SKM-1 (cell line): ENCODE measurements at regions not wholly inside any gene's neighbourhood (a gene's known extent, or its start where the extent isn't known, plus 50 kb on each side); places are given as distances from the start of the nearest gene placed in this dataset.

ENCODE experiments used
- DNase-seq: peaks from one replicate; lab custom pipeline; 2025; ENCODE audit not compliant: unreplicated experiment; lab: John Stamatoyannopoulos, UW

GRCh38 chr15:27702581-27702980 is 396.5 kb downstream of the OCA2 start:
- no peak for DNase-seq

GRCh38 chr15:27701956-27702355 is 397.2 kb downstream of the OCA2 start:
- no peak for DNase-seq

DNA sequence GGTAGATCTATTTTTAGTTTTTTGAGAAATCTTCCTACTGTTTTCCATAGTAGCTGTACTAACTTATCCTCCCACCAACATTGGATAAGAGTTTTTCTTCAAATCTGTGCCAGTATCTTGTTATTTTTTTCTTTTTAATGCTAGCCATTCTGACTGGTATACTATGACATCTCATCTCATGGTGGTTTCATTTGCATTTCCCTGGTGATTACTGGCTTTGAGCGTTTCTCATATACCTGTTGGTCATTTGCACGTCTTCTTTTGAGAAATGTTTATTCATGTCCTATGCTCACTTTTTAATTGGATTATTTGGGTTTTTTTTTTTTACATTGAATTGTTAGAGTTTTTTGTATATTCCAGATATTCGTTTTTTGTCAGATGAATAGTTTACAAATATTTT is 398.1 kb downstream of the OCA2 start:
- DNase-seq: no peak

GRCh38 chr15:27699699-27700098 is 399.4 kb downstream of the OCA2 start:
- no peak for DNase-seq

DNA sequence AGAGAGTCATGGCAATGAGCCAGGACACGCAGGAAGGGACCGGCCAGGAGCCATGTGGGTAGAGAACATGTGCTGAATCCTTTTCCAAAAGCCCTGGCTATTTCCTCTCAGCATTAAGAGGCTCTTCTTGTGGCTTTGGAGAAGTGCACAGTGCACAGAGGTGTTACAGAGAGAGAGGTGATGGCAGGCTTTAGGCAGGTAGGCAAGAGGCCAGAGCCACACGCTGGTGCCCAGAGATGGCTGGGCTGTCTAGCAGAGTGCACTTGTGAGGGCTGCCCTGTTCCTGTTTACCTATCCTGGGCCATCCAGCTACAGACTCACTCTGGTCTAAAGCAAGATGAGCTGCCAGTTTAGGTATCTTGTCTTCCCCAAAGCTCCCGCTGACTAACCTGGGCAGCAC is 402.6 kb downstream of the OCA2 start:
- DNase-seq: no peak

GRCh38 chr15:27695726-27696125 is 403.4 kb downstream of the OCA2 start:
- no peak for DNase-seq

GRCh38 chr15:27694506-27695087 is 404.5 kb downstream of the OCA2 start:
- no peak for DNase-seq

- no peak for DNase-seq
Observed at GRCh38 chr15:27693280-27693679, 405.8 kb downstream of the OCA2 start.

DNA sequence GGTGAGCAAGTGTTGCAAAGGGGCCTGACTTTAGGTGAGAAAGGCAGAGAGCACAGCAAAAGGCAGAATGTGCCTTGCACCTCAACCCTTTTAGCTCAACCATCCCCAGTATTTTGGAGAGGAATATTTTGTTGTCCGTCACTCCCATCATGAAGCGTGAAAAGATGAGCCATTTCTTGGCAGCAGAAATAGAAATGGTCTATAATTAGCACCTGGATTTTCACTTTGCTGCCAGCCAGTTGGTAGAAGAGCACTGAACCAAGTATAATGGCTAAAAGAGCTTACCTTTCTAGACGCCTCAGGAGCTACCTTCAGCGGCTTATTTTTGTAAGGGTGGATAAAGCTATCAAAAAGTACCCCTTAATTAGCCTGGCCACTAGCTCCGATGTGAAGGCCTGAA is 406.7 kb downstream of the OCA2 start:
- DNase-seq: no peak

DNA sequence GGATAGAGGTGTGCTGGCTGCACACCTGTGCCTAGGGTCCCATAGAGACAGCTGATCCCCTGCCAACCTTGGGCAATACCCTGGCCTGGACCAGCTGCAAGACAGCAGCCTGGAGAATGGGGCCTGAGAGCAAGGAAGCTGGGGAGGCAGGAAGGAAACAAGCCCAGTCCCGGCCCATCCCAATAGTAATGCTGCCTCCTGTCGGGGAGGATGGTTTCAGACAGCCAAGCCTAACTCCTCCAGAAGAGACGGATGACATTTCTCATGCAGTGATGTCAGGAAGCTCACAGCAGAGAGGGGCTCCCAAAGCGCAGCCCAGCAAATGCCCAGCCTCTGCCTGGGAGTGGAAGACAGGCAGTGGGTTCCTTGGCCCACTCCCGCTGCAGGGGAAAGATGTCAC is 408.8 kb downstream of the OCA2 start:
- no peak for DNase-seq

DNA sequence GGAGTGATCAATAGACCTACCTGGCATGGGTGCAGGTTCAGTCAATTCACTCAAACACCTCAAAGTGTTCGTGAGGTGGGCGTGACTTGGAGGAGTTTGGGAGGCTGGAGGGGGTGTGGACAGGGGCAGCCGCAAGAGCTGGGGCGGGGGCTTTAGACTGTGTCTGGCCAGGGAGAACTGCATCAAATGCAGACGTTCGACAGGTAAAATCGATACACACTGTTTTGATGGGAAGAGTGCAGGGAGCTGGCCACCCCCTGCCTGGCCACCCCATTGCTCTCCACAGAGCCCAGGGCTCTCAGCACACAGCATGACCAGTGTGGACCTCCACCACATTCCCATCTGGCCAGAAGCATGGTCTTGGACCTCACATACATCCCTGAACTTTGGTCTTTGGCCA is 412.1 kb downstream of the OCA2 start:
- no peak for DNase-seq

GRCh38 chr15:27686369-27686768 is 412.7 kb downstream of the OCA2 start:
- DNase-seq: no peak

- no peak for DNase-seq
Observed at GRCh38 chr15:27685644-27686043, 413.5 kb downstream of the OCA2 start.

DNA sequence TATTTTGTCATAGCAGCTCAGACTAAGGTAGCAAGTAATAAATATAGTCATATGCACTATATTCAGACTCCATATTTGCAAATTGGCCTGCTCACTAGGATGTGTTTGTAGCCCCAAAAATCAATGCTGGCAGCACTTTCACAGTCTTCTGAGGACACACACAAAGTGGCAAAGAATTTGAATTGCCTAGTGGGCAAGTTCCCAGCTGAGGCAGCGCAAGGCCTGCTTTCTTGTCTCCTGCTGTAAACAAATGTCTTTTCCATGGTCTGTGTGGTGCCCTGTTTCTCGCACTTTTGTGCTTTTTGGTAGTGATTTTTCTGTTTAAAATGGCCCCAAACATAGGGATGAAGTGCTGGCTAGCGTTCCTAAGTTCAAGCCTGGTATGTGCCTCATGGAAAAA is 416.0 kb downstream of the OCA2 start:
- no peak for DNase-seq

GRCh38 chr15:27681038-27681437 is 418.1 kb downstream of the OCA2 start:
- DNase-seq: peak; percentile 6

DNA sequence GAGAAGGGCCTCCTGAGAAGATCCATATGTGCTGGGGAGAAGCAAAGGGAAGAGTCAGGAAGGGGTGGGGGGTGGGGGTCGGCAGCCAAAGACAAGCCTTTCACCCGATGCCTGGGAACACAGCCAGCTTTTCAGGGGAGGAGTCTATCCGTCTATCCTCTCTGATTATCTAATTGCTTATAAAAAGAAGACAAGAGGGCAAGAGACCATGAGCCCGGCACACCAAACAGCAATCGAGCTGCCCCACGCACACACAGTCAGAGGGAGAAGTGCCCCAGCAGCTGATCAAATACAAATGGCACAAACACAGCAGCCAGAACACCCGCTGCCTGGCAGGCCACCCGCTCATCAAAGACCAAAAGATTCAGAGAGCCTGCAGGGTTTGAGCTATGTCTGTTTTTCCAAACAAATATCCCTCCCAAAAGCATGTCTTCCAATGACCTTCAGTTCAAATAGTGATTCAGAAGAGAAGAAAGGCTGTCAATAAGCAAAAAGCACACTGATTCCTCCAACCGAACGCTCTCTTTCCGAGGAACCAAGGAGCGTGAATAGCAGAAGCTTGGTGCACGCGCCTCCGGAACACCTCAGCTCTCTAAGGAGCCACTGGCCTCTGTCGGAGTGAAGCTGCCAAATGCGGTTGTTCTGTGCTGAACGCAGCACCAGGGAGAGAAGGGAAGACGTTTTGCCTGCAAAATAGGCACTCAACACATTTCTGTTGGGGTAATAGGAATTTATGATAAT is 419.2 kb downstream of the OCA2 start:
- DNase-seq: no peak

DNA sequence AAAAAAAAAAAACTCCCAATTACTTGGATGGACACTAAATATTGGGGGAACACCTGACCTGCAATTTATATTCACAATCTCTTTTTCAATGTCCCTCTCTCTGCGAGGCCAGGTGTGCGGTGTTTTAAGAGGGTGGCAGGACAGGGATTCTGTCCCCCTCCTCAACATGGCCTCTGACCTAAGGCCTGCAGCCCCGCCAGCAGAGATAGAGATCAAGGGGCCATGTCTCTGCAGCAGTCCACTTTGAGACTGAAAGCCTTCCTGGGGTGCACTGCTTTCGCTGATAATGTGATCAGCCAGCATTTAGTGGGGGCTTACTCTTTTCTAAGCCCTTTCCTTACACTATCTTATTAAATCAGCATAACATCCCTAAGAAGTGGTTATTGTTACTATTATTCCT is 419.9 kb downstream of the OCA2 start:
- DNase-seq: no peak

DNA sequence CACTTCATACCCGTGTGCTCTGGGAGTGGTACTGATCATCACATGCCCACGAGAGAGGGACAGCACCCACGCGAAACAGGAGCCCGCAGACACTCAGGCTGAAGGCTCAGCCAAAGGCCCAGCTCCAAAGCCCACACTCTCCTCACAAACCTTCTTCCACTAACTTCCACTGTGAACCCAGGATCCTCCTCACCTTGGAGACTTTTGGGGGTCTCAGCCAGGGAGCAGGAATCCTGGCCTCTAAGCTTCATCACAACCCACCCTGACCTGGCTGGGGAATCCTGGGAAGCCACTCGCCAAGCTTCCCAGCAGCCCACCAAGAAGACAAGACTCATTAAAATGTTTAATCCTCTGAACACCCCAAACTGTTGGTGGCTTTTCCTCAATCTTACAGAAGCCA is 421.2 kb downstream of the OCA2 start:
- DNase-seq: no peak

GRCh38 chr15:27676647-27677046 is 422.5 kb downstream of the OCA2 start:
- no peak for DNase-seq

DNA sequence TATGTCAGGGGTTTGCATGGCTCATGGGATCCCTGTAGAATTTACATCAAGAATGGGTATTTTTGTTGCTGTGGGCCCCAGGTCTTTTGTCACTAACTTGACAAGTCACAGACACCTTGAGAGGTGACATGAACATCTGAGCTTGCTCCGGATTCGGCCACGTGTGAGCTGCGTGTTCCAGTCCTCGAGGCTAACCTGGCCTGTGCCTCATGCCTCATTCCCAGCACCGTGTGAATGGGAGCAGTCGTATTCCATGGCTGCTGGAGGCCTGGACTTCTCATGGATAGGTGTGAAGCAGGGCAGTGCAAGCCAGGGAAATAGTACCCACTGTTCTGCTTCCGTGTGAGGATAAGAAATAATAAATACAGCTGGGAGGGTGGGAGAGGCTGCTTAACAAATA is 423.5 kb downstream of the OCA2 start:
- DNase-seq: no peak

GRCh38 chr15:27674826-27675225 is 424.3 kb downstream of the OCA2 start:
- DNase-seq: no peak

GRCh38 chr15:27673766-27674445 is 425.2 kb downstream of the OCA2 start:
- no peak for DNase-seq
